SK-N-SH (cell line): ENCODE measurements at regions not wholly inside any gene's neighbourhood (a gene's known extent, or its start where the extent isn't known, plus 50 kb on each side); places are given as distances from the start of the nearest gene placed in this dataset.

Experiments
- CTCF ChIA-PET: fragments of 300-600, 350-600 bp; formaldehyde crosslinking; extraction: SDS; loops from one replicate; lab custom pipeline; 2021; lab: Yijun Ruan, JAX
- POLR2A ChIA-PET: fragments of 350-600 bp; sonication (Branson Sonifier 250); formaldehyde crosslinking; extraction: SDS; loops from one replicate; lab custom pipeline; 2020; ENCODE audit warnings: antibody characterized with exemption, inconsistent platforms; lab: Yijun Ruan, JAX
- DNase-seq: peaks from one replicate; pipeline ENCODE4 v3.0.0; 2012
- H2AFZ ChIP-seq: fragments of 200-600 bp; sonication (generic); 2 replicates; pipeline ENCODE4 v1.8.1; 2016; ENCODE audit warnings: antibody characterized with exemption, mild to moderate bottlenecking, low read depth
- H3F3A ChIP-seq: fragments of 200-600 bp; sonication (generic); replicated peaks from 2 replicates; pipeline ENCODE3; 2016; ENCODE audit warnings: antibody characterized with exemption, mild to moderate bottlenecking; ENCODE audit not compliant: insufficient read depth
- H3K27ac ChIP-seq, 2 experiments: fragments of 200-500 bp in 1 of 2; fragments of 200-600 bp in 1 of 2; sonication (Bioruptor generic) in 1 of 2; sonication (generic), shearing (Covaris generic) in 1 of 2; 2 replicates each; pipeline versions ENCODE4 v1.5.1 to v1.6.1; 2014 to 2016; ENCODE audit warnings: low read depth in 2 of 2, inconsistent platforms in 1 of 2, low read length in 1 of 2, mild to moderate bottlenecking in 1 of 2, mixed read lengths in 1 of 2
- H3K27me3 ChIP-seq: fragments of 200-600 bp; sonication (generic), shearing (Covaris generic); 2 replicates; pipeline ENCODE4 v1.6.1; 2016; ENCODE audit warnings: mixed run types; ENCODE audit not compliant: insufficient read depth
- H3K36me3 ChIP-seq, 2 experiments: fragments of 200-500 bp in 1 of 2; fragments of 200-600 bp in 1 of 2; sonication (Bioruptor generic) in 1 of 2; sonication (generic) in 1 of 2; replicated peaks in 1 of 2; 2 replicates each; pipeline versions ENCODE3 to v1.5.1; 2014 to 2016; ENCODE audit warnings: low read length in 1 of 2, mild to moderate bottlenecking in 1 of 2; ENCODE audit not compliant: insufficient read depth in 2 of 2, control insufficient read depth in 1 of 2
- H3K4me1 ChIP-seq, 2 experiments: fragments of 200-500 bp in 1 of 2; fragments of 200-600 bp in 1 of 2; sonication (Bioruptor generic) in 1 of 2; sonication (generic), shearing (Covaris generic) in 1 of 2; 2 replicates each; pipeline versions ENCODE4 v1.5.1 to v1.6.1; 2014 to 2016; ENCODE audit warnings: low read depth in 1 of 2, low read length in 1 of 2, mixed run types in 1 of 2; ENCODE audit not compliant: insufficient read depth in 2 of 2, control insufficient read depth in 1 of 2
- H3K4me2 ChIP-seq: fragments of 200-600 bp; sonication (generic), shearing (Covaris generic); 2 replicates; pipeline ENCODE4 v1.6.1; 2017; ENCODE audit warnings: mixed run types
- H3K4me3 ChIP-seq, 2 experiments: fragments of 200-500 bp in 1 of 2; fragments of 200-600 bp in 1 of 2; sonication (Bioruptor generic) in 1 of 2; sonication (generic), shearing (Covaris generic) in 1 of 2; 2 replicates each; pipeline versions ENCODE4 v1.5.1 to v1.8.1; 2014 to 2016; ENCODE audit warnings: low read depth in 2 of 2, inconsistent platforms in 1 of 2, low read length in 1 of 2, mild to moderate bottlenecking in 1 of 2, mixed read lengths in 1 of 2, moderate library complexity in 1 of 2
- H3K79me2 ChIP-seq: fragments of 200-600 bp; sonication (generic); 2 replicates; pipeline ENCODE4 v1.8.1; 2017; ENCODE audit warnings: mild to moderate bottlenecking; ENCODE audit not compliant: insufficient read depth
- H3K9ac ChIP-seq: fragments of 200-600 bp; sonication (generic); 2 replicates; pipeline ENCODE4 v1.6.1; 2017; ENCODE audit warnings: mixed run types
- H3K9me2 ChIP-seq: fragments of 200-600 bp; sonication (generic); 2 replicates; pipeline ENCODE4 v1.6.1; 2017; ENCODE audit warnings: mixed run types
- H3K9me3 ChIP-seq: fragments of 200-600 bp; sonication (generic); 2 replicates; pipeline ENCODE4 v1.6.1; 2017; ENCODE audit warnings: mixed run types, mild to moderate bottlenecking, moderate library complexity
- H4K20me1 ChIP-seq: fragments of 200-600 bp; sonication (generic); 2 replicates; pipeline ENCODE4 v1.6.1; 2017; ENCODE audit warnings: mild to moderate bottlenecking, mixed run types; ENCODE audit not compliant: insufficient read depth
- CHD2 ChIP-seq: fragments of 150-350 bp; IDR thresholded peaks from 2 replicates; pipeline ENCODE4 v1.6.1; 2018; ENCODE audit warnings: low read length; ENCODE audit not compliant: partially characterized antibody
- ELF1 ChIP-seq: IDR thresholded peaks from 2 replicates; pipeline ENCODE4 v1.4.0; 2012
- EZH2phosphoT487 ChIP-seq: fragments of 200-600 bp; sonication (generic); IDR thresholded peaks from 2 replicates; pipeline ENCODE4 v1.6.1; 2017; ENCODE audit warnings: low read depth, mixed run types, mild to moderate bottlenecking, antibody characterized with exemption, moderate library complexity, borderline replicate concordance
- FOXJ3 ChIP-seq: sonication (generic); formaldehyde crosslinking; IDR thresholded peaks from 2 replicates; pipeline ENCODE4 v1.5.1; 2020; ENCODE audit warnings: mild to moderate bottlenecking, missing genetic modification reagents
- FOXM1 ChIP-seq: IDR thresholded peaks from 2 replicates; pipeline ENCODE4 v1.4.0; 2012; ENCODE audit warnings: low read depth, mild to moderate bottlenecking
- GABPA ChIP-seq: IDR thresholded peaks from 2 replicates; pipeline ENCODE4 v1.4.0; 2012; ENCODE audit warnings: low read depth, mild to moderate bottlenecking
- IRF3 ChIP-seq: fragments of 150-350 bp; IDR thresholded peaks from 2 replicates; pipeline ENCODE4 v1.6.1; 2016; ENCODE audit warnings: mild to moderate bottlenecking, low read depth, low read length
- JUND ChIP-seq: IDR thresholded peaks from 2 replicates; pipeline ENCODE4 v1.4.0; 2012
- MEF2A ChIP-seq: IDR thresholded peaks from 2 replicates; pipeline ENCODE4 v1.4.0; 2012; ENCODE audit warnings: low read depth, borderline replicate concordance
- MXI1 ChIP-seq: IDR thresholded peaks from 2 replicates; pipeline ENCODE4 v1.6.1; 2012; ENCODE audit warnings: mild to moderate bottlenecking, low read depth, low read length, improper control_type of control experiment
- NFIC ChIP-seq: IDR thresholded peaks from 2 replicates; pipeline ENCODE4 v1.4.0; 2012; ENCODE audit warnings: borderline replicate concordance
- NRF1 ChIP-seq: IDR thresholded peaks from 2 replicates; pipeline ENCODE4 v1.6.1; 2012; ENCODE audit warnings: low read depth, mild to moderate bottlenecking, low read length
- PBX3 ChIP-seq: IDR thresholded peaks from 2 replicates; pipeline ENCODE4; 2012
- RFX5 ChIP-seq: IDR thresholded peaks from 2 replicates; pipeline ENCODE4 v1.6.1; 2012; ENCODE audit warnings: mild to moderate bottlenecking, improper control_type of control experiment, low read length
- RXRA ChIP-seq: IDR thresholded peaks from 2 replicates; pipeline ENCODE4 v1.4.0; 2012; ENCODE audit warnings: low read depth, mild to moderate bottlenecking, borderline replicate concordance
- TCF12 ChIP-seq: IDR thresholded peaks from 2 replicates; pipeline ENCODE4 v1.4.0; 2012
- TEAD4 ChIP-seq: IDR thresholded peaks from 2 replicates; pipeline ENCODE4 v1.4.0; 2012; ENCODE audit warnings: mild to moderate bottlenecking, borderline replicate concordance; ENCODE audit not compliant: insufficient read depth
- USF2 ChIP-seq: fragments of 150-350 bp; IDR thresholded peaks from 2 replicates; pipeline ENCODE4 v1.6.1; 2017; ENCODE audit warnings: antibody characterized with exemption, low read length, low read depth, borderline replicate concordance
- ZBTB33 ChIP-seq: IDR thresholded peaks from 2 replicates; pipeline ENCODE4 v1.4.0; 2012; ENCODE audit warnings: low read depth, borderline replicate concordance
- WGBS: methylation state at CpG from one replicate; pipeline ENCODE4 v1.1.6; 2017; ENCODE audit warnings: low lambda C conversion rate; 5-methylcytosine and 5-hydroxymethylcytosine counted together

- no peak for TF ChIP-seq GABPA
- no peak for TF ChIP-seq ELF1
- TF ChIP-seq NFIC: no peak
- TF ChIP-seq PBX3: no peak
Observed at GRCh38 chrX:45799576-45799975, 598.9 kb upstream of the DIPK2B start (continued).

GRCh38 chrX:45795546-45795945 is 594.9 kb upstream of the DIPK2B start:
- POLR2A ChIA-PET: no interaction called here
- Histone ChIP-seq H3K36me3 (peaks cover 0 to 35% of the 10 kb centered on the region in 2 experiments), H3K79me2 (peaks cover 98% of the 10 kb centered on the region), H3K9ac (no peak overlapping the region), H3K27me3 (no peaks in the 10 kb centered on the region), H3F3A (peaks cover 23% of the 10 kb centered on the region), H3K4me1 (peaks cover 0 to 30% of the 10 kb centered on the region in 2 experiments; a peak in 2 of 4 replicates), H4K20me1 (no peaks in the 10 kb centered on the region), H3K27ac (peak overlapping the region in 1 of 2 experiments; percentile 57; a peak in 2 of 4 replicates), H3K9me3 (peaks cover 8% of the 10 kb centered on the region; the same call in 1 of the 2 replicates), H3K4me3 (no peak overlapping the region), H2AFZ (no peak overlapping the region), H3K4me2 (0 out of 2 replicates have a peak overlapping the region, but pooled peaks have one; percentile 2), H3K9me2 (no peaks in the 10 kb centered on the region)
- no peak for DNase-seq
- CTCF ChIA-PET: no interaction called here
- TF ChIP-seq JUND (no peak), TEAD4 (no peak), MEF2A (no peak), USF2 (no peak), MXI1 (no peak), FOXM1 (no peak), RFX5 (no peak)

- peak overlapping the region in 1 of 2 experiments; percentile 57; a peak in 3 of 4 replicates for H3K27ac ChIP-seq
- H4K20me1 ChIP-seq: no peaks in the 10 kb centered on the region
- DNase-seq: no peak
- H3K9me3 ChIP-seq: peaks cover 8% of the 10 kb centered on the region; the same call in 1 of the 2 replicates
- H3K4me2 ChIP-seq: 0 out of 2 replicates have a peak overlapping the region, but pooled peaks have one; percentile 2
- peaks cover 0 to 35% of the 10 kb centered on the region in 2 experiments for H3K36me3 ChIP-seq
- peaks cover 0 to 32% of the 10 kb centered on the region in 2 experiments; a peak in 3 of 4 replicates for H3K4me1 ChIP-seq
- no peaks in the 10 kb centered on the region for H3K9me2 ChIP-seq
- no peaks in the 10 kb centered on the region for H3K27me3 ChIP-seq
- ChIA-PET CTCF (interaction anchor here (0.9 kb wide), 1 partner anchor 47 kb away, joined by 3 read pairs; no protein-coding TSS in a partner anchor), POLR2A (no interaction called here)
- H3F3A ChIP-seq: peaks cover 22% of the 10 kb centered on the region
- no peak overlapping the region for H3K4me3 ChIP-seq
- no peak overlapping the region for H2AFZ ChIP-seq
- H3K79me2 ChIP-seq: peaks cover 98% of the 10 kb centered on the region
- 37% methylated on average over 1 of the region's 1 CpG for WGBS
- H3K9ac ChIP-seq: no peak overlapping the region
- TF ChIP-seq USF2: no peak
- no peak for TF ChIP-seq NRF1
- no peak for TF ChIP-seq ZBTB33
- TF ChIP-seq IRF3: no peak
- no peak for TF ChIP-seq EZH2phosphoT487
- no peak for TF ChIP-seq CHD2
- no peak for TF ChIP-seq NFIC
- TF ChIP-seq TEAD4: no peak
- TF ChIP-seq TCF12: no peak
- TF ChIP-seq FOXJ3: no peak
- no peak for TF ChIP-seq RXRA
Observed at GRCh38 chrX:45794995-45795337, 594.3 kb upstream of the DIPK2B start.
